HepG2 (cell line): ENCODE measurements at regions not wholly inside any gene's neighbourhood (a gene's known extent, or its start where the extent isn't known, plus 50 kb on each side); places are given as distances from the start of the nearest gene placed in this dataset.

Experiments used
- ATAC-seq: fragments of 200-7000 bp; cut with Tn5 transposase; 3 replicates; pipeline ENCODE4 v1.9.1; 2020; ENCODE audit warnings: mild to moderate bottlenecking, moderate library complexity
- BruUV-seq: library from RNA; stranded (reverse); fragments of 400-500 nt; replicated peaks from 2 replicates; lab custom pipeline; 2021; lab: Mats Ljungman, UMichigan
- CTCF ChIA-PET: fragments of 300-600 bp; formaldehyde crosslinking; extraction: SDS; loops from one replicate; lab custom pipeline; 2021; ENCODE audit warnings: low total read pairs, inconsistent platforms, low intra/inter-chr PET ratio; lab: Yijun Ruan, JAX
- POLR2A ChIA-PET: fragments of 350-600 bp; sonication (Branson Sonifier 250); formaldehyde crosslinking; loops from one replicate; lab custom pipeline; 2020; ENCODE audit warnings: antibody characterized with exemption, inconsistent platforms; lab: Yijun Ruan, JAX
- DNase-seq: peaks from one replicate; pipeline ENCODE4 v3.0.0-alpha.2; 2015; ENCODE audit warnings: low spot score
- FAIRE-seq: peaks from 3 replicates; lab custom pipeline; 2011; peaks lifted over from hg19 to GRCh38; lab: Jason Lieb, UNC
- H2AFZ ChIP-seq: one replicate; pipeline ENCODE4 v1.6.1; 2011; ENCODE audit warnings: low read length, inconsistent platforms
- H3K27ac ChIP-seq: fragments of 300-600 bp; 3 replicates; pipeline ENCODE4 v1.8.0; 2011; ENCODE audit warnings: mixed run types, mild to moderate bottlenecking, mixed read lengths, low read length, inconsistent platforms; ENCODE audit not compliant: insufficient read depth; ENCODE audit errors: extremely low read length
- H3K27me3 ChIP-seq, 2 experiments: fragments of 200-600 bp in 1 of 2; 2 replicates in 1 of 2; 3 replicates in 1 of 2; pipeline versions ENCODE4 v1.6.0 to v1.8.0; 2011; ENCODE audit warnings: low read length in 2 of 2, mild to moderate bottlenecking in 2 of 2, moderate library complexity in 2 of 2, inconsistent platforms in 1 of 2; ENCODE audit not compliant: insufficient read depth in 2 of 2, control insufficient read depth in 1 of 2
- H3K36me3 ChIP-seq, 2 experiments: fragments of 200-600 bp in 1 of 2; replicated peaks in 1 of 2; 2 replicates in 1 of 2; 3 replicates in 1 of 2; pipeline versions ENCODE4 v1.5.1 to v1.8.0; 2011; ENCODE audit warnings: low read length in 2 of 2, inconsistent platforms in 1 of 2; ENCODE audit not compliant: insufficient read depth in 2 of 2, control insufficient read depth in 1 of 2
- H3K4me1 ChIP-seq: 2 replicates; pipeline ENCODE4 v1.5.1; 2012; ENCODE audit warnings: low read length, inconsistent platforms; ENCODE audit not compliant: insufficient read depth
- H3K4me2 ChIP-seq: 2 replicates; pipeline ENCODE4 v1.6.0; 2011; ENCODE audit warnings: low read depth, low read length, inconsistent platforms
- H3K4me3 ChIP-seq, 3 experiments: fragments of 200-600 bp in 1 of 3; sonication (generic), shearing (Covaris generic) in 1 of 3; replicated peaks in 1 of 3; 2 replicates each; pipeline ENCODE4 v1.5.1; 2011 to 2016; ENCODE audit warnings: low read length in 3 of 3, inconsistent platforms in 2 of 3, low read depth in 2 of 3, mild to moderate bottlenecking in 2 of 3, control low read depth in 1 of 3, mixed read lengths in 1 of 3; ENCODE audit not compliant: insufficient read depth in 1 of 3
- H3K79me2 ChIP-seq: one replicate; pipeline ENCODE4 v1.6.1; 2011; ENCODE audit warnings: low read length, inconsistent platforms; ENCODE audit not compliant: insufficient read depth
- H3K9ac ChIP-seq: 2 replicates; pipeline ENCODE4 v1.6.0; 2011; ENCODE audit warnings: mild to moderate bottlenecking, low read depth, low read length, inconsistent platforms; ENCODE audit not compliant: insufficient read depth
- H3K9me3 ChIP-seq: 2 replicates; pipeline ENCODE4 v1.5.1; 2012; ENCODE audit warnings: mild to moderate bottlenecking, low read length
- H4K20me1 ChIP-seq: 2 replicates; pipeline ENCODE4 v1.6.0; 2011; ENCODE audit warnings: inconsistent platforms, mild to moderate bottlenecking, low read length, moderate library complexity; ENCODE audit not compliant: insufficient read depth
- CTCF ChIP-seq: sonication (generic); formaldehyde crosslinking; IDR thresholded peaks from 2 replicates; pipeline ENCODE4 v1.5.0; 2020; ENCODE audit warnings: mild to moderate bottlenecking, missing genetic modification reagents, moderate library complexity
- GABPA ChIP-seq, 2 experiments: IDR thresholded peaks; 2 replicates each; pipeline ENCODE4 v1.6.1; 2011 to 2016; ENCODE audit warnings: low read depth in 2 of 2, low read length in 1 of 2, missing biosample characterization in 1 of 2, missing genetic modification characterization in 1 of 2
- NR2F1 ChIP-seq, 2 experiments: fragments of 450-650 bp in 1 of 2; formaldehyde crosslinking in 1 of 2; IDR thresholded peaks; 2 replicates each; pipeline versions ENCODE4 v1.5.0 to v1.6.1; 2016 to 2020; ENCODE audit warnings: mild to moderate bottlenecking in 1 of 2, missing compliant biosample characterization in 1 of 2, missing genetic modification reagents in 1 of 2, moderate library complexity in 1 of 2
- PCBP1 ChIP-seq: fragments of 200-400 bp; formaldehyde crosslinking; IDR thresholded peaks from 2 replicates; pipeline ENCODE4 v1.6.1; 2017; ENCODE audit warnings: mild to moderate bottlenecking, low read depth, low read length, borderline replicate concordance
- SMC3 ChIP-seq: IDR thresholded peaks from 2 replicates; pipeline ENCODE4 v1.6.1; 2011; ENCODE audit warnings: low read length, improper control_type of control experiment
- ZHX1 ChIP-seq: sonication (generic); formaldehyde crosslinking; IDR thresholded peaks from 2 replicates; pipeline ENCODE4 v1.8.1; 2022; ENCODE audit warnings: low read depth, mild to moderate bottlenecking, missing genetic modification reagents
- ZNF317 ChIP-seq: sonication (generic); formaldehyde crosslinking; IDR thresholded peaks from 2 replicates; pipeline ENCODE4 v1.5.0; 2020; ENCODE audit warnings: mild to moderate bottlenecking, missing genetic modification reagents
- ZNF75D ChIP-seq: sonication (generic); formaldehyde crosslinking; IDR thresholded peaks from 2 replicates; pipeline ENCODE4 v1.8.1; 2023; ENCODE audit warnings: missing genetic modification reagents, mild to moderate bottlenecking, borderline replicate concordance
- WGBS: methylation state at CpG from one replicate; pipeline ENCODE4 v1.1.6; 2017; ENCODE audit warnings: low lambda C conversion rate; 5-methylcytosine and 5-hydroxymethylcytosine counted together
- in situ Hi-C: cut with HindIII; loops from 2 replicates; pipeline ENCODE4 v1.10.0; 2017; ENCODE audit warnings: low pct_unique_long_range_greater_than_20kb; ENCODE audit not compliant: extremely low pct_ligation_motif_present
- intact Hi-C: fragments of 100-400 bp; cut with micrococcal nuclease; formaldehyde crosslinking; loops from one replicate; pipeline ENCODE4 v1.10.0; 2022; ENCODE audit not compliant: unreplicated experiment

- no peak for TF ChIP-seq ZHX1 (CRISPR knock-in tag)
- TF ChIP-seq PCBP1, result no peak
Measured at GRCh38 chr5:114221807-114222206, 140.1 kb upstream of the KCNN2 start (continued).

- DNase-seq (peak; percentile 21), ATAC-seq (no peak), FAIRE-seq (no peak)
- no peaks in the 10 kb centered on the region for H4K20me1 ChIP-seq
- intact Hi-C loops (loop anchor here (1.0 to 5.0 kb wide), 2 partner anchors 122 to 545 kb away; no protein-coding TSS in a partner anchor), in situ Hi-C loops (no loop called here)
- POLR2A ChIA-PET, result no interaction called here
- TF ChIP-seq SMC3, result 0 out of 2 replicates have a peak, but pooled peaks have one; percentile 14
- TF ChIP-seq NR2F1 (CRISPR knock-in tag; IDR thresholded peaks at IDR 0.05), result no peak
- no peak for TF ChIP-seq ZNF75D (CRISPR knock-in tag)
- TF ChIP-seq ZNF317 (CRISPR knock-in tag), result no peak
- TF ChIP-seq GABPA (IDR thresholded peaks at IDR 0.05; ENCODE audit: low read depth, low read length), result no peak
- TF ChIP-seq GABPA (CRISPR knock-in tag; IDR thresholded peaks at IDR 0.05; ENCODE audit: low read depth), result peak; percentile 53; the same call in 1 of the 2 replicates
- TF ChIP-seq CTCF (CRISPR knock-in tag), result peak; percentile 26; the same call in 1 of the 2 replicates
- H3K79me2 ChIP-seq, result no peaks in the 10 kb centered on the region
- no peak overlapping the region for H3K4me3 ChIP-seq
- no peaks in the 10 kb centered on the region for H3K9me3 ChIP-seq
- WGBS, result 2% methylated on average over 1 of the region's 1 CpG
- no TSS peak for BruUV-seq
- H3K27ac ChIP-seq, result no peak overlapping the region
- H3K27me3 ChIP-seq, result no peaks in the 10 kb centered on the region
- CTCF ChIA-PET, result no interaction called here
- H3K36me3 ChIP-seq, result no peaks in the 10 kb centered on the region
- H3K9ac ChIP-seq, result no peak overlapping the region
- H3K4me1 ChIP-seq, result no peaks in the 10 kb centered on the region
- H2AFZ ChIP-seq, result no peak overlapping the region
- no peak overlapping the region for H3K4me2 ChIP-seq
Measured at GRCh38 chr5:114223866-114224265, 138.0 kb upstream of the KCNN2 start.
